Activated T-cell treated with anti-CD3 and anti-CD28 coated beads for 24 hours (primary cell): ENCODE measurements at regions not wholly inside any gene's neighbourhood (a gene's known extent, or its start where the extent isn't known, plus 50 kb on each side); places are given as distances from the start of the nearest gene placed in this dataset.
"Not testable (repeated sequence)": the region's sequence is repeated elsewhere in the genome, so short reads cannot be mapped to it uniquely, and the experiment has no call there.

ENCODE experiments used
- DNase-seq: peaks from one replicate; pipeline ENCODE4 v3.0.0-alpha.2; 2020; ENCODE audit warnings: low read depth

GRCh38 chr4:56142088-56142487, 193.3 kb downstream of the CEP135 start:
- DNase-seq: no peak

DNA sequence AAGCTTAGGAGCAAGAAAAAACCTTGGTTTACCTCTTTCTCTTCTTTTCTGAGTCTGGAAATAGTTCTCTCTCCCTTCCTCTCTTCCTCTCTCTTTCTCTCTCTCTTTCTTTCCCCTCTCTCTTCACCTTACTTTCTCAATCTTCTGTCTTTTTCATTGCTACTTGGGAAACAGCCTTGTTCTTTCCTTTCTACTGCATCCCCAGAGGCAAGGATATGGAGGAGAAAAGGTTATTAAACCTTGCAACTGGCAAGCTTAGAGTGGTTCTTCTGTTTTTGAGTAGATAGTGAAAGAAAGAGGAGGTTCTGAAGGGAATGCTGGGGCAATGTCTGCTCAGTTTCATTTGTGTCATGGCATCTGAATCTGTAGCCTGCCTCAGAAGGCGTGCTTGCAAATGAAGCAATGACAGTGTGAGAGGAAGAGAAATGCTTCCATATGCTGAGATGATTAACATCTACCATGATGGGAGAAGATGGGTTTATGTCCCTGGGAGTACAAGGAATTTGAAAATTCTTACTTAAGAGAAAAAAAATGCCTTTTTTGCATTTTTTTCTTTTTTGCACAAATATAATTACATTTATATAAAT, 190.6 kb downstream of the CEP135 start:
- DNase-seq: no peak

- DNase-seq: not testable (repeated sequence)
These were observed 186.1 kb downstream of the CEP135 start for GRCh38 chr4:56134834-56135233.

GRCh38 chr4:56134266-56134665, 185.5 kb downstream of the CEP135 start:
- DNase-seq: no peak

DNA sequence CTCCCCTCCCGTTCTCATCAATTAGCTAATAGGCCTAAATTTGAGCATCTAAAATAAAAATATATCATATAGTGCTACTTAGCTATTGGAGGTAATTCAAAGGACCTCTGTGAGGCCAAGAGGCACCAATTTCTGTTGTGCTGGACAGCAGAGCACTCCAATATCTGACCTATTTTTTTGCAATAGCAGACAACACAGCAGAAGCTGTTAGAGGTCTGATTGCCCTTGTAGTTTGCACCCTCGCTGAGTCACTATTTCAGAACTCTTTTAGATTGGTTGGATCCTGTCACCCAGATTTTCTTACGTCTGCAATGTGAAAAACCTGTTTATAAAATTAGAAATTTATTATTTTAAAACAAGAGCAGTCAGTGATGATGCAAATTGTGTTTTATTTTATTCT, 184.1 kb downstream of the CEP135 start:
- DNase-seq: no peak

DNA sequence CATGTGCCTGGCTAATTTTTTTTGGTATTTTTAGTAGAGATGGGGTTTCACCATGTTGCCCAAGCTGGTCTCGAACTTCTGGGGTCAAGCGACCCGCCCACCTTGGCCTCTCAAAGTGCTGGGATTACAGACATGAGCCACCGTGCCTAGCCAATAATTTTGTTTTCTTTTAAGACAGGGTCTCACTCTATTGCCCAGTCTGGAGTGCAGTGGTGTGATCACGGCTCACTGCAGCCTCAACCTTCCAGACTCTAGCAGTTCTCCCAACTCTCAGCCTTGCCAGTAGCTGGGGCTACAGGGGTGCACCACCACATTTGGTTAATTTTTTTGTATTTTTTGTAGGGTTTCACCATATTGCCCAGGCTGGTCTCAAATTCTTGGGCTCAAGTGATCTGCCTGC, 183.4 kb downstream of the CEP135 start:
- DNase-seq: not testable (repeated sequence)

GRCh38 chr4:56130606-56131155, 181.9 kb downstream of the CEP135 start:
- DNase-seq: no peak

GRCh38 chr4:56129431-56129861, 180.7 kb downstream of the CEP135 start:
- DNase-seq: no peak

DNA sequence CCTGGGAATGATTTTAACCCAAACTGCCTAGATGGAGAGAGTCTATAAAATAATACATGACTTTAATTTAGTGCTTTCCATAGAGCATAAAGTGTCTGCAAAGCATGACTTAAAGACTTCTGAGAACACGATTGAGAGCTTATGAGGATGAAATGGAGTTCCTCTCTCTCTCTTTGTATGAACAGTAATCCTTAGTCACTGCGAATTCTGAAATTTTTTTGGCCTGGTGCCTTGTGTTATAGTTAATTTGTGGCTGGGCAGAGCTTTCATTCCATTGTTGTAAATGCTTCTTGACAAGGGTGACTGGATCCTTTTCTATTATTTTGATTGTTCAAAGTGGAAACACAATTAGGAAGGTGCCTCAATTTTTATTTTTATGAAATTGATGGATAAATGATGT, 179.5 kb downstream of the CEP135 start:
- DNase-seq: no peak

DNA sequence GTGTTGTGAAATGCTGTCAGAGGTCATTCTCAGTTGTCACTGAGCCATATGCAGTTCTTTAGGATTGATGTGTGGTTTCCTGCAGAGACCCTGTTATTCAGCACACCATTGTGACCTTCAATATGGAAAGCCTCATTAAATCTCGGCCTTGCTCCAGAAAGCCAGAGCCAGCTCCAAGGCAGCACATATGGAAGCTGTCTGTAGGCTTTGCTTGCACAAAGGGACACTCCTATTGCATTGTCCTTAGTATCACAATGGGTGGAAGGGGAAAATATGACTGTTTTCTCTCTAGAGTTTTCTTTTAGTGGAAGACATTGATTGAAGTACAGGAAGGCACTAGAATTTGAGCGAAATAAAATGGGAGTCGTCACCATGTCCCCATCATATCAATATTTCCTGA, 179.0 kb downstream of the CEP135 start:
- DNase-seq: no peak

DNA sequence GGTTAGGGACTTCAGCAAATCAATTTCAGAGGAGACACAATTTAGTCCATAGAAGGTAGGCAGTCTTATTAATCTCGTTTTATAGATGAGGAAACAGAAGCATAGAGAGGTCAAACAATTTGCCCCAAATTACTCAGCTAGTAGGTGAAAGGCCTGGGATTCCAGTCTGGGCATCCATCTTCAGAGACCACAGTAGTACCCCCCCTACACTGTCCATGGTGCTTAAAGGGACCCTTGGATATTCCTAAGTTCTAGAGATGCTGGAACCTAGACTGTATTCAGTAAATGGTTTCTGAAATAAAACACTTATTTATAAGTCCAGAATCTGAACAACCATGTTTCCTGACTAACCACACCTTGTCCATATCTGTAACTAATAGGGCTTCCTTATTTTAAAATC, 174.8 kb downstream of the CEP135 start:
- no peak for DNase-seq

DNA sequence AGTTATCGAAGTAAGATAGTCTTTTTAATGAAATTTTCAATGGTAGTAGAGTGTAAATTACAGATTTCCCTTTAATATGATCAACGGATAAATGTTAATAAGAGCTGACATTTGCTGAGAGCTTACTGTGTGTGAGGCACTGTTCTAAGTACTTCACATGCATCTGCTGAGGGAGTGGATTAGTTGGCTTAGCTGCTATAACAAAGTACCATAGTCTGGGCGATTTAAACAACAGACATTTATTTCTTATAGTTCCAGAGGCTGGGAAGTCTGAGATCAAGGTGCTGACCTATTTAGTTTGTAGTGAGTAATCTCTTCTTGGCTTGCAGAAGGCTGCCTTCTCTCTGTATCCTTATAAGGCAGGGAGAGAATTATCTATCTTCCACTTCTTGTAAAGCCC, 174.3 kb downstream of the CEP135 start:
- no peak for DNase-seq

- no peak for DNase-seq
These were observed 170.1 kb downstream of the CEP135 start for GRCh38 chr4:56118845-56119244.

GRCh38 chr4:56118055-56118454, 169.3 kb downstream of the CEP135 start:
- DNase-seq: no peak

GRCh38 chr4:56115898-56116297, 167.2 kb downstream of the CEP135 start:
- DNase-seq: no peak

DNA sequence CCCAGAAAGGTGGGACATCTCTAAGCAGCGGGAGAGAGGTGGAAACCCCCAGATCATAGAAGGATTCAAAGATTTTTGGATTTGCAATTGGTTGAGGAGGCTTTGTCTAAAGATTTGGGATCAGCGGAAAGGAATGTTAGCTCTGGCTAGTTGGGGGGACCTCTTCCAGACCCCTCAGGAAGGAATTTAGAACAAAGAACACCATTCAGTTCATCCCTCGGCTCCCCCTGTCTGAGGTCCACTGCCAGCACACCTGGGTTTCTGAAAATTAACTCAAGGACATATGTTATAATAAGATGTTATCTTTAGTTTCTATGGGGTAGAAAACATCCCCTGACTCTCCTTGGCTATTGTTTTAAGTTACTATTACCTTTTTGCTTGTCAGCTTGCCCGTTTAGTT, 163.6 kb downstream of the CEP135 start:
- no peak for DNase-seq

DNA sequence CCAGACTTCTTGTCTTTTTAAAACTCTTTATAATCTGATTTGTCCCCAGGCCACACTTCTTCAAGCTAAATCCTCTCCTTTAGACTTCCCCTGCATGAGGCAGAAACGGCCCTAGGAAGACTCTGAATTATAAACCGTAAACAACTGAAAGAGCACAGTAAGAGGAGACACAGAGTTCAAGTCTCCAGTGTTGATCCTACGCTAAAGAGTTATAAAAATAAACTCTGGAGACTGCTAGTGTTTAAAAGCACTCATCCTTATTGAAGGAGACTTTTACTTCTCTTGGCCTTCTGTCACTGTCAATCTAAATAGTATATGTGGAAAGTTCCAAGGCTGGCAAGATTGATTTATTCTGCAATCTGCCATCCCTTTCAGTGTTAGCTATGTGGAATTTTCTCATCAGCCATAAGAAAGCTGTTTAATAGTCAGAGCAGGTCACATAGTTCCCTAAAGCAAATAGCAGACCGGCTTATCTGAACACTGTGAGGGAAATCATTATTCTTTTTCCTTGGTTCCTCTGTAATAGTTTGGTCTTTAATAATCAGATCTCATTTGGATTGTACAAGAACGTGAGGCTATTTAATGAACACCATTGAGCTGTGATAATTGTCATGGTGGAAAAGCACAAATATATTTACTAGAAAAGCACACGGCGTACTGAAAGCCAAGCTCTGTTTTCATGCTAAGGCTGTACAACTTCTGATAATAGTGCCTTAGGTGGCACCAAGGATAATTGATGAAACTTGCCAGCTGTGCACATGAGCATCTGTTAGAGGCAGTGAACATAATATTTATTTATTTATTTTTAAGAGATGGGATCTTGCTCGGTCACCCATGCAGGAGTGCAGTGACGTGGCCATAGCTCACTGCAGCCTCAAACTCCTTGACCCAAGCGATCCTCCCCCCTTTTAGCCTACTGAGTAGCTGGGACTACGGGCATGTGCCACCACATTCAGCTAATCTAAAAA, 157.7 kb downstream of the CEP135 start:
- DNase-seq: no peak

- no peak for DNase-seq
These were observed 155.4 kb downstream of the CEP135 start for GRCh38 chr4:56104188-56104587.

- DNase-seq: no peak
These were observed 153.9 kb downstream of the CEP135 start for GRCh38 chr4:56102601-56103000.

GRCh38 chr4:56099378-56099786, 150.6 kb downstream of the CEP135 start:
- DNase-seq: no peak

GRCh38 chr4:56093576-56093975, 144.8 kb downstream of the CEP135 start:
- no peak for DNase-seq

- no peak for DNase-seq
These were observed 143.8 kb downstream of the CEP135 start for GRCh38 chr4:56092540-56092939.

DNA sequence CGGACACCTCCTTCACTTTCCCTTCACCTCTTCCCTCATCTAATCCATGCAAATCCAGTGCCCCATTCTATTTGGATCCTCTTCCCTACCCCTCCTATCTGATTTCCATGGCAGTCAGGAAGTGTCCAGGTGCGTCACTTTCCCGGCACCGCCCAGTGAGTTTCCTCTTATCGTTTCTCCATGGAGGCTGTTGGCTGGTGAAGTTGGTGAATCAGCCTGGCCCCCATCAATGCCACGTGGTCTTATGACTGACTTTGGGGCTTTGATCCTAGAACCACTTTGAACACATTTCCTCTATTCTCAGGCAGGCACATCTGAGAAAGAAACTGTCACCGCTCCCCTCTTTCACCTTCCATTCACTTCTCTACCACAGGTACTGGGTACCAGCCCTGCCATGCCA, 137.8 kb downstream of the CEP135 start:
- no peak for DNase-seq
